IMR-90 (cell line): ENCODE measurements at regions not wholly inside any gene's neighbourhood (a gene's known extent, or its start where the extent isn't known, plus 50 kb on each side); places are given as distances from the start of the nearest gene placed in this dataset.

Experiments used
- ATAC-seq: fragments of 200-7000 bp; cut with Tn5 transposase; 2 replicates; pipeline ENCODE4 v1.9.1; 2020; ENCODE audit warnings: low read depth, mild to moderate bottlenecking, moderate library complexity
- BruUV-seq: library from RNA; stranded (reverse); fragments of 400-500 nt; replicated peaks from 2 replicates; lab custom pipeline; 2021; lab: Mats Ljungman, UMichigan
- CTCF ChIA-PET: fragments of 300-600 bp; formaldehyde crosslinking; extraction: SDS; loops from one replicate; lab custom pipeline; 2021; ENCODE audit warnings: antibody characterized with exemption; lab: Yijun Ruan, JAX
- POLR2A ChIA-PET: fragments of 300-600 bp; sonication (Branson Sonifier 250); formaldehyde crosslinking; loops from one replicate; lab custom pipeline; 2022; ENCODE audit warnings: antibody characterized with exemption; ENCODE audit not compliant: unreplicated experiment; lab: Charles Lee
- DNase-seq: peaks from one replicate; pipeline ENCODE4 v3.0.0; 2013
- H2AFZ ChIP-seq: replicated peaks from 2 replicates; pipeline ENCODE3; 2013; ENCODE audit warnings: low read length, mild to moderate bottlenecking; ENCODE audit not compliant: poor library complexity
- H2AK5ac ChIP-seq: 2 replicates; pipeline ENCODE4 v1.6.1; 2013; ENCODE audit warnings: low read depth, low read length, inconsistent platforms
- H2AK9ac ChIP-seq: replicated peaks from 2 replicates; pipeline ENCODE3; 2013; ENCODE audit warnings: mild to moderate bottlenecking, low read depth, low read length, moderate library complexity; ENCODE audit not compliant: poor library complexity
- H2BK120ac ChIP-seq: 2 replicates; pipeline ENCODE4 v1.6.1; 2013; ENCODE audit warnings: low read depth, low read length, inconsistent platforms
- H2BK15ac ChIP-seq: 3 replicates; pipeline ENCODE4 v1.6.1; 2013; ENCODE audit warnings: low read depth, low read length, inconsistent platforms
- H2BK20ac ChIP-seq: 2 replicates; pipeline ENCODE4 v1.6.1; 2013; ENCODE audit warnings: low read depth, mild to moderate bottlenecking, inconsistent platforms, low read length, moderate library complexity
- H2BK5ac ChIP-seq: 2 replicates; pipeline ENCODE4 v1.6.1; 2013; ENCODE audit warnings: mild to moderate bottlenecking, low read depth, low read length, inconsistent platforms; ENCODE audit not compliant: poor library complexity, severe bottlenecking
- H3K14ac ChIP-seq: replicated peaks from 2 replicates; pipeline ENCODE4 v1.6.1; 2013; ENCODE audit warnings: low read depth, low read length, inconsistent platforms
- H3K18ac ChIP-seq: 2 replicates; pipeline ENCODE4 v1.6.1; 2013; ENCODE audit warnings: low read depth, low read length, control low read depth
- H3K23ac ChIP-seq: 2 replicates; pipeline ENCODE4 v1.6.1; 2013; ENCODE audit warnings: low read depth, low read length, inconsistent platforms
- H3K27ac ChIP-seq: 2 replicates; pipeline ENCODE4 v1.5.1; 2013; ENCODE audit warnings: mild to moderate bottlenecking, control low read depth, low read length; ENCODE audit not compliant: insufficient read depth
- H3K27me3 ChIP-seq: 2 replicates; pipeline ENCODE4 v1.6.1; 2013; ENCODE audit warnings: low read length; ENCODE audit not compliant: control insufficient read depth, insufficient read depth
- H3K36me3 ChIP-seq: 2 replicates; pipeline ENCODE4 v1.6.1; 2013; ENCODE audit warnings: low read length, mixed read lengths; ENCODE audit not compliant: control insufficient read depth, insufficient read depth
- H3K4ac ChIP-seq: 2 replicates; pipeline ENCODE4 v1.6.1; 2013; ENCODE audit warnings: low read depth, low read length, inconsistent platforms
- H3K4me1 ChIP-seq: 2 replicates; pipeline ENCODE4 v1.6.1; 2013; ENCODE audit warnings: low read length, mixed read lengths; ENCODE audit not compliant: control insufficient read depth, insufficient read depth
- H3K4me2 ChIP-seq: 2 replicates; pipeline ENCODE4 v1.6.1; 2013; ENCODE audit warnings: low read depth, mild to moderate bottlenecking, control low read depth, low read length, moderate library complexity
- H3K4me3 ChIP-seq: 2 replicates; pipeline ENCODE4 v1.5.1; 2013; ENCODE audit warnings: low read depth, mild to moderate bottlenecking, control low read depth, low read length, moderate library complexity; ENCODE audit not compliant: insufficient read depth
- H3K56ac ChIP-seq: 2 replicates; pipeline ENCODE4 v1.6.1; 2013; ENCODE audit warnings: low read length, inconsistent platforms; ENCODE audit not compliant: insufficient read depth; ENCODE audit errors: extremely low read depth
- H3K79me1 ChIP-seq, 2 experiments: 2 replicates each; pipeline ENCODE4 v1.6.1; 2013; ENCODE audit warnings: low read length in 2 of 2, inconsistent platforms in 1 of 2, low read depth in 1 of 2
- H3K9ac ChIP-seq: 2 replicates; pipeline ENCODE4 v1.6.1; 2013; ENCODE audit warnings: low read depth, low read length, control low read depth
- H3K9me1 ChIP-seq: 2 replicates; pipeline ENCODE4 v1.6.1; 2013; ENCODE audit warnings: low read length, inconsistent platforms; ENCODE audit not compliant: insufficient read depth
- H3K9me3 ChIP-seq: 2 replicates; pipeline ENCODE4 v1.6.1; 2013; ENCODE audit warnings: low read length; ENCODE audit not compliant: control insufficient read depth, insufficient read depth
- H4K20me1 ChIP-seq: 2 replicates; pipeline ENCODE4 v1.6.1; 2013; ENCODE audit warnings: low read length, inconsistent platforms; ENCODE audit not compliant: insufficient read depth
- H4K5ac ChIP-seq: 2 replicates; pipeline ENCODE4 v1.6.1; 2013; ENCODE audit warnings: mild to moderate bottlenecking, low read depth, low read length, control low read depth
- H4K8ac ChIP-seq, 2 experiments: 2 replicates each; pipeline ENCODE4 v1.6.1; 2013; ENCODE audit warnings: low read depth in 2 of 2, low read length in 2 of 2, control low read depth in 1 of 2, inconsistent platforms in 1 of 2
- H4K91ac ChIP-seq: 2 replicates; pipeline ENCODE4 v1.6.1; 2013; ENCODE audit warnings: low read depth, low read length, inconsistent platforms; ENCODE audit not compliant: insufficient read depth
- BHLHE40 ChIP-seq: fragments of 150-350 bp; IDR thresholded peaks from 2 replicates; pipeline ENCODE4 v1.6.1; 2016; ENCODE audit warnings: mild to moderate bottlenecking, low read depth, low read length
- CEBPB ChIP-seq: IDR thresholded peaks from 2 replicates; pipeline ENCODE4 v1.6.1; 2012; ENCODE audit warnings: low read depth, low read length, improper control_type of control experiment
- CHD1 ChIP-seq: IDR thresholded peaks from 2 replicates; pipeline ENCODE4 v1.6.1; 2012; ENCODE audit warnings: low read depth, low read length, improper control_type of control experiment
- FOS ChIP-seq: fragments of 150-350 bp; IDR thresholded peaks from 2 replicates; pipeline ENCODE4 v1.6.1; 2016; ENCODE audit warnings: low read depth, low read length
- MAZ ChIP-seq: IDR thresholded peaks from 2 replicates; pipeline ENCODE4 v1.6.1; 2012; ENCODE audit warnings: low read depth, mild to moderate bottlenecking, low read length, improper control_type of control experiment, moderate library complexity, borderline replicate concordance
- MXI1 ChIP-seq: IDR thresholded peaks from 2 replicates; pipeline ENCODE4 v1.6.1; 2012; ENCODE audit warnings: low read depth, mild to moderate bottlenecking, low read length, moderate library complexity, borderline replicate concordance
- NFE2L2 ChIP-seq: fragments of 150-350 bp; IDR thresholded peaks from 2 replicates; pipeline ENCODE4 v1.6.1; 2016; ENCODE audit warnings: low read depth, mild to moderate bottlenecking, low read length
- POLR2A ChIP-seq: IDR thresholded peaks from 2 replicates; pipeline ENCODE4 v1.6.1; 2012; ENCODE audit warnings: mild to moderate bottlenecking, low read depth, low read length
- RAD21 ChIP-seq: IDR thresholded peaks from 2 replicates; pipeline ENCODE4 v1.6.1; 2012; ENCODE audit warnings: low read length, improper control_type of control experiment
- RFX5 ChIP-seq: IDR thresholded peaks from 2 replicates; pipeline ENCODE4 v1.8.0; 2012; ENCODE audit warnings: low read depth, mild to moderate bottlenecking, low read length, moderate library complexity
- SMC3 ChIP-seq: fragments of 150-350 bp; IDR thresholded peaks from 2 replicates; pipeline ENCODE4 v1.6.1; 2016; ENCODE audit warnings: low read depth, mild to moderate bottlenecking, antibody characterized with exemption, low read length, moderate library complexity
- WGBS, 2 experiments: methylation state at CpG; one replicate each; pipeline versions ENCODE4 v1.1.5 to v1.1.7; 2013; ENCODE audit warnings: missing lambda C conversion rate in 2 of 2; ENCODE audit not compliant: insufficient read length in 1 of 2; ENCODE audit errors: extremely low coverage in 2 of 2; 5-methylcytosine and 5-hydroxymethylcytosine counted together
- dilution Hi-C: fragments of 300-500 bp; cut with HindIII; formaldehyde crosslinking; loops from one replicate; pipeline ENCODE4 v1.14.3; 2018; ENCODE audit warnings: low sequenced_read_pairs; ENCODE audit not compliant: unreplicated experiment
- in situ Hi-C: fragments of 300-500 bp; cut with MboI; formaldehyde crosslinking; loops from 3 replicates; pipeline ENCODE4 v1.14.3; 2019; ENCODE audit warnings: low sequenced_read_pairs, inconsistent platforms, mixed read lengths
- intact Hi-C: fragments of 100-400 bp; cut with micrococcal nuclease; formaldehyde crosslinking; loops from 2 replicates; pipeline ENCODE4 v1.10.0; 2022
- TF ChIP-seq, protein P1 (sequence below): fragments of 150-350 bp; IDR thresholded peaks from 2 replicates; pipeline ENCODE4 v1.6.1; 2016; ENCODE audit warnings: low read depth, mild to moderate bottlenecking, low read length, moderate library complexity, borderline replicate concordance
- TF ChIP-seq, protein P2 (sequence below): fragments of 150-350 bp; IDR thresholded peaks from 2 replicates; pipeline ENCODE4 v1.6.1; 2017; ENCODE audit warnings: mild to moderate bottlenecking, antibody characterized with exemption, low read length, low read depth

DNA sequence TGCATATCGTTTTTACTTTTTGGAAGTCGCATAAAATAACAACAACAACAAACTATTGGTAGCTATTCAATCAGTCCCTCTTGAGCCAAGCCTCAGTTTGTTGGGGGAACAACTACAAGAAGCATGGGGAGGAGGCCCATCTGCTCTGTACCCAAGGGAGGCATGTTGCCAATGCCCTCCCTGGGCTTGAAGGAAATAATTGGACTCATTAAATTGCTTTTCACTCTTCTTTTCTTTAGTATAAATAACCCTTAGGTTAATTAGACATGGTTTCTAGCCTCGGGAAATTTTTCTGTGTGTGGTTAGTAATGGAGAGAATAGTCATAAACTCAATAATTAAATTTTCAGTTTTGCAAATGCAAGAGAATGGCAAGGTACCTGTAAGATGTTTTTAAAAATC, 500.7 kb downstream of the TLE4 start:
- Histone ChIP-seq H2BK5ac (no peak overlapping the region), H3K14ac (no peak overlapping the region), H4K5ac (no peak overlapping the region), H3K79me1 (no peaks in the 10 kb centered on the region), H2BK15ac (no peak overlapping the region), H4K20me1 (no peaks in the 10 kb centered on the region), H4K8ac (no peak overlapping the region), H4K91ac (no peak overlapping the region), H3K4me1 (no peaks in the 10 kb centered on the region), H3K56ac (no peak overlapping the region), H3K9me3 (no peaks in the 10 kb centered on the region), H3K23ac (no peak overlapping the region), H2AFZ (no peak overlapping the region), H3K9me1 (no peaks in the 10 kb centered on the region), H3K27ac (no peak overlapping the region), H3K36me3 (no peaks in the 10 kb centered on the region), H3K18ac (no peak overlapping the region), H3K9ac (no peak overlapping the region), H3K4me2 (no peak overlapping the region), H3K4ac (no peak overlapping the region), H3K27me3 (no peaks in the 10 kb centered on the region; the same call in 1 of the 2 replicates), H2AK5ac (no peak overlapping the region), H2AK9ac (no peak overlapping the region), H2BK120ac (no peak overlapping the region), H3K4me3 (no peak overlapping the region), H2BK20ac (no peak overlapping the region)
- WGBS, 2 experiments, result no CpG with 5 or more reads among the region's 3 CpGs
- TF ChIP-seq RAD21 (no peak), FOS (no peak), BHLHE40 (no peak), POLR2A (no peak), RFX5 (no peak), CHD1 (no peak), NFE2L2 (no peak), CEBPB (no peak), MAZ (no peak), MXI1 (no peak), SMC3 (no peak)
- TF ChIP-seq, protein P1, sequence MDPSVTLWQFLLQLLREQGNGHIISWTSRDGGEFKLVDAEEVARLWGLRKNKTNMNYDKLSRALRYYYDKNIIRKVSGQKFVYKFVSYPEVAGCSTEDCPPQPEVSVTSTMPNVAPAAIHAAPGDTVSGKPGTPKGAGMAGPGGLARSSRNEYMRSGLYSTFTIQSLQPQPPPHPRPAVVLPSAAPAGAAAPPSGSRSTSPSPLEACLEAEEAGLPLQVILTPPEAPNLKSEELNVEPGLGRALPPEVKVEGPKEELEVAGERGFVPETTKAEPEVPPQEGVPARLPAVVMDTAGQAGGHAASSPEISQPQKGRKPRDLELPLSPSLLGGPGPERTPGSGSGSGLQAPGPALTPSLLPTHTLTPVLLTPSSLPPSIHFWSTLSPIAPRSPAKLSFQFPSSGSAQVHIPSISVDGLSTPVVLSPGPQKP, result no peak
- TF ChIP-seq, protein P2, sequence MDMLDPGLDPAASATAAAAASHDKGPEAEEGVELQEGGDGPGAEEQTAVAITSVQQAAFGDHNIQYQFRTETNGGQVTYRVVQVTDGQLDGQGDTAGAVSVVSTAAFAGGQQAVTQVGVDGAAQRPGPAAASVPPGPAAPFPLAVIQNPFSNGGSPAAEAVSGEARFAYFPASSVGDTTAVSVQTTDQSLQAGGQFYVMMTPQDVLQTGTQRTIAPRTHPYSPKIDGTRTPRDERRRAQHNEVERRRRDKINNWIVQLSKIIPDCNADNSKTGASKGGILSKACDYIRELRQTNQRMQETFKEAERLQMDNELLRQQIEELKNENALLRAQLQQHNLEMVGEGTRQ, result no peak
- CTCF ChIA-PET, result interaction anchor here (1.4 kb wide), 1 partner anchor 11 kb away, joined by 5 read pairs; no protein-coding TSS in a partner anchor
- POLR2A ChIA-PET, result no interaction called here
- in situ Hi-C loops (no loop called here), intact Hi-C loops (no loop called here), dilution Hi-C loops (no loop called here)
- ATAC-seq (no peak), DNase-seq (no peak)
- no TSS peak for BruUV-seq
